Stimulated activated CD4-positive, alpha-beta T cell treated with anti-CD3 and anti-CD28 coated beads, Interleukin-2, amount 100 ng/mL, for 48 hours (primary cell): ENCODE measurements at regions not wholly inside any gene's neighbourhood (a gene's known extent, or its start where the extent isn't known, plus 50 kb on each side); places are given as distances from the start of the nearest gene placed in this dataset.
"Not testable (repeated sequence)": the region's sequence is repeated elsewhere in the genome, so short reads cannot be mapped to it uniquely, and the experiment has no call there.

ENCODE experiments used
- DNase-seq, 2 donors: peaks; one replicate each; pipeline ENCODE4 v3.0.0-alpha.2; 2020

GRCh38 chr6:71642120-71642519 is 244.2 kb upstream of the RIMS1 start:
- DNase-seq = no peak

GRCh38 chr6:71642793-71643192 is 243.6 kb upstream of the RIMS1 start:
- no peak for DNase-seq

- no peak for DNase-seq
Measured at GRCh38 chr6:71645299-71645698, 241.1 kb upstream of the RIMS1 start.

- DNase-seq = no peak
Measured at GRCh38 chr6:71649915-71650314, 236.4 kb upstream of the RIMS1 start.

GRCh38 chr6:71651636-71652035 is 234.7 kb upstream of the RIMS1 start:
- no peak for DNase-seq

GRCh38 chr6:71656121-71656520 is 230.2 kb upstream of the RIMS1 start:
- DNase-seq = no peak

GRCh38 chr6:71665931-71666330 is 220.4 kb upstream of the RIMS1 start:
- no peak for DNase-seq

- no peak for DNase-seq
Measured at GRCh38 chr6:71672876-71673275, 213.5 kb upstream of the RIMS1 start.

- DNase-seq = no peak
Measured at GRCh38 chr6:71675386-71675785, 211.0 kb upstream of the RIMS1 start.

- no peak for DNase-seq
Measured at GRCh38 chr6:71676298-71676697, 210.1 kb upstream of the RIMS1 start.

- no peak for DNase-seq
Measured at GRCh38 chr6:71678091-71678490, 208.3 kb upstream of the RIMS1 start.

- DNase-seq = no peak
Measured at GRCh38 chr6:71681234-71681867, 205.0 kb upstream of the RIMS1 start.

GRCh38 chr6:71686021-71686677 is 200.2 kb upstream of the RIMS1 start:
- not testable (repeated sequence) for DNase-seq

- no peak for DNase-seq
Measured at GRCh38 chr6:71698702-71699101, 187.6 kb upstream of the RIMS1 start.

- DNase-seq = no peak
Measured at GRCh38 chr6:71706523-71706922, 179.8 kb upstream of the RIMS1 start.

GRCh38 chr6:71707059-71707458 is 179.3 kb upstream of the RIMS1 start:
- no peak for DNase-seq

- DNase-seq = no peak
Measured at GRCh38 chr6:71720705-71721104, 165.6 kb upstream of the RIMS1 start.

- DNase-seq = no peak
Measured at GRCh38 chr6:71721642-71722041, 164.7 kb upstream of the RIMS1 start.

GRCh38 chr6:71722736-71723135 is 163.6 kb upstream of the RIMS1 start:
- no peak for DNase-seq

GRCh38 chr6:71724456-71725125 is 161.8 kb upstream of the RIMS1 start:
- DNase-seq = no peak

GRCh38 chr6:71725126-71725470 is 161.3 kb upstream of the RIMS1 start:
- DNase-seq = no peak

- no peak for DNase-seq
Measured at GRCh38 chr6:71726121-71726520, 160.2 kb upstream of the RIMS1 start.

- DNase-seq = no peak
Measured at GRCh38 chr6:71727632-71728294, 158.6 kb upstream of the RIMS1 start.

- no peak for DNase-seq
Measured at GRCh38 chr6:71730284-71730683, 156.1 kb upstream of the RIMS1 start.
